Sigmoid colon (tissue), 4 donors: ENCODE measurements at regions not wholly inside any gene's neighbourhood (a gene's known extent, or its start where the extent isn't known, plus 50 kb on each side); places are given as distances from the start of the nearest gene placed in this dataset.

Experiments used
- EP300 ChIP-seq, 4 donors: sonication (generic); formaldehyde crosslinking; IDR thresholded peaks; one replicate each; pipeline ENCODE4 v1.6.1; 2017; ENCODE audit warnings: antibody characterized with exemption in 4 of 4
- POLR2A ChIP-seq, 2 donors: fragments of 450-650 bp; IDR thresholded peaks; one replicate each; pipeline ENCODE4 v1.6.1; 2016; ENCODE audit warnings: antibody characterized with exemption in 2 of 2, mild to moderate bottlenecking in 2 of 2, moderate library complexity in 2 of 2
- POLR2AphosphoS5 ChIP-seq, 4 donors: sonication (generic); formaldehyde crosslinking; IDR thresholded peaks; one replicate each; pipeline ENCODE4 v1.6.1; 2017; ENCODE audit warnings: antibody characterized with exemption in 4 of 4
- TF ChIP-seq, protein P1 (sequence below), 4 experiments: fragments of 450-650 bp in 3 of 4; fragments of 200-600 bp in 1 of 4; IDR thresholded peaks; one replicate each; pipeline ENCODE4 v1.5.1; 2016 to 2019; ENCODE audit warnings: antibody characterized with exemption in 4 of 4, mild to moderate bottlenecking in 3 of 4, moderate library complexity in 2 of 4

- TF ChIP-seq, protein P1, sequence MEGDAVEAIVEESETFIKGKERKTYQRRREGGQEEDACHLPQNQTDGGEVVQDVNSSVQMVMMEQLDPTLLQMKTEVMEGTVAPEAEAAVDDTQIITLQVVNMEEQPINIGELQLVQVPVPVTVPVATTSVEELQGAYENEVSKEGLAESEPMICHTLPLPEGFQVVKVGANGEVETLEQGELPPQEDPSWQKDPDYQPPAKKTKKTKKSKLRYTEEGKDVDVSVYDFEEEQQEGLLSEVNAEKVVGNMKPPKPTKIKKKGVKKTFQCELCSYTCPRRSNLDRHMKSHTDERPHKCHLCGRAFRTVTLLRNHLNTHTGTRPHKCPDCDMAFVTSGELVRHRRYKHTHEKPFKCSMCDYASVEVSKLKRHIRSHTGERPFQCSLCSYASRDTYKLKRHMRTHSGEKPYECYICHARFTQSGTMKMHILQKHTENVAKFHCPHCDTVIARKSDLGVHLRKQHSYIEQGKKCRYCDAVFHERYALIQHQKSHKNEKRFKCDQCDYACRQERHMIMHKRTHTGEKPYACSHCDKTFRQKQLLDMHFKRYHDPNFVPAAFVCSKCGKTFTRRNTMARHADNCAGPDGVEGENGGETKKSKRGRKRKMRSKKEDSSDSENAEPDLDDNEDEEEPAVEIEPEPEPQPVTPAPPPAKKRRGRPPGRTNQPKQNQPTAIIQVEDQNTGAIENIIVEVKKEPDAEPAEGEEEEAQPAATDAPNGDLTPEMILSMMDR (IDR thresholded peaks at IDR 0.05), result no peak
- TF ChIP-seq POLR2A (IDR thresholded peaks at IDR 0.05) (no peak), EP300 (IDR thresholded peaks at IDR 0.05) (no peak), POLR2AphosphoS5 (IDR thresholded peaks at IDR 0.05) (no peak)
These were observed 604.2 kb upstream of the PCDH20 start for GRCh38 chr13:62019858-62020257.
